ENCODE measurements at regions not wholly inside any gene's neighbourhood (a gene's known extent, or its start where the extent isn't known, plus 50 kb on each side); places are given as distances from the start of the nearest gene placed in this dataset.

- H3K27me3 Mint-ChIP-seq, result peaks cover 82% of the 10 kb centered on the region
- no peak for DNase-seq
- H3K4me3 Mint-ChIP-seq, result no peak overlapping the region
- H3K9me3 Mint-ChIP-seq, result no peaks in the 10 kb centered on the region
- H3K4me1 Mint-ChIP-seq, result peaks cover 8% of the 10 kb centered on the region
- no peaks in the 10 kb centered on the region for H3K36me3 Mint-ChIP-seq
- CTCF ChIA-PET, result no interaction called here
- H3K27ac Mint-ChIP-seq, result no peak overlapping the region
Measured at GRCh38 chrX:137425273-137425902, 140.5 kb upstream of the ZIC3 start.

- no peak overlapping the region for H3K4me3 Mint-ChIP-seq
- peaks cover 8% of the 10 kb centered on the region for H3K4me1 Mint-ChIP-seq
- CTCF ChIA-PET, result no interaction called here
- H3K36me3 Mint-ChIP-seq, result no peaks in the 10 kb centered on the region
- DNase-seq, result no peak
- H3K9me3 Mint-ChIP-seq, result no peaks in the 10 kb centered on the region
- no peak overlapping the region for H3K27ac Mint-ChIP-seq
- H3K27me3 Mint-ChIP-seq, result peaks cover 76% of the 10 kb centered on the region
Measured at GRCh38 chrX:137424679-137425078, 141.2 kb upstream of the ZIC3 start.

- no peak overlapping the region for H3K27ac Mint-ChIP-seq
- H3K4me1 Mint-ChIP-seq, result peaks cover 7% of the 10 kb centered on the region
- no peaks in the 10 kb centered on the region for H3K36me3 Mint-ChIP-seq
Measured at GRCh38 chrX:137423241-137423640, 142.7 kb upstream of the ZIC3 start.

GRCh38 chrX:137418086-137418485, 147.8 kb upstream of the ZIC3 start:
- CTCF ChIA-PET, result no interaction called here
- no peaks in the 10 kb centered on the region for H3K9me3 Mint-ChIP-seq
- no peak overlapping the region for H3K4me3 Mint-ChIP-seq
- H3K4me1 Mint-ChIP-seq, result peaks cover 5% of the 10 kb centered on the region
- DNase-seq, result no peak
- no peaks in the 10 kb centered on the region for H3K36me3 Mint-ChIP-seq
- no peak overlapping the region for H3K27ac Mint-ChIP-seq
- peaks cover 21% of the 10 kb centered on the region for H3K27me3 Mint-ChIP-seq

More at GRCh38 chrX:137423241-137423640, 142.7 kb upstream of the ZIC3 start:
- Mint-ChIP-seq H3K4me3 (no peak overlapping the region), H3K27me3 (peaks cover 62% of the 10 kb centered on the region), H3K9me3 (no peaks in the 10 kb centered on the region)
- no peak for DNase-seq
- CTCF ChIA-PET, result no interaction called here

GRCh38 chrX:137413190-137413589, 152.7 kb upstream of the ZIC3 start:
- DNase-seq, result no peak
- Mint-ChIP-seq H3K27me3 (peaks cover 4% of the 10 kb centered on the region), H3K9me3 (no peaks in the 10 kb centered on the region), H3K27ac (no peak overlapping the region), H3K36me3 (no peaks in the 10 kb centered on the region), H3K4me3 (no peak overlapping the region), H3K4me1 (peaks cover 5% of the 10 kb centered on the region)
- CTCF ChIA-PET, result no interaction called here

GRCh38 chrX:137405449-137406140, 160.3 kb upstream of the ZIC3 start:
- Mint-ChIP-seq H3K27me3 (no peaks in the 10 kb centered on the region), H3K36me3 (no peaks in the 10 kb centered on the region), H3K4me1 (no peaks in the 10 kb centered on the region), H3K4me3 (no peak overlapping the region), H3K9me3 (no peaks in the 10 kb centered on the region), H3K27ac (no peak overlapping the region)
- no peak for DNase-seq
- CTCF ChIA-PET, result no interaction called here

GRCh38 chrX:137401092-137401491, 164.8 kb upstream of the ZIC3 start:
- no peak overlapping the region for H3K4me3 Mint-ChIP-seq
- H3K36me3 Mint-ChIP-seq, result no peaks in the 10 kb centered on the region
- H3K9me3 Mint-ChIP-seq, result no peaks in the 10 kb centered on the region
- CTCF ChIA-PET, result no interaction called here
- no peaks in the 10 kb centered on the region for H3K4me1 Mint-ChIP-seq
- H3K27me3 Mint-ChIP-seq, result no peaks in the 10 kb centered on the region
- no peak for DNase-seq
- no peak overlapping the region for H3K27ac Mint-ChIP-seq

GRCh38 chrX:137387646-137388045, 178.3 kb upstream of the ZIC3 start:
- CTCF ChIA-PET, result no interaction called here

GRCh38 chrX:137366018-137366633, 199.8 kb upstream of the ZIC3 start:
- CTCF ChIA-PET, result interaction anchor here (1.1 kb wide), 1 partner anchor 147 kb away, joined by 4 read pairs; no protein-coding TSS in a partner anchor
- H3K27ac Mint-ChIP-seq, result no peak overlapping the region
- no peaks in the 10 kb centered on the region for H3K36me3 Mint-ChIP-seq
- no peak overlapping the region for H3K4me3 Mint-ChIP-seq
- H3K4me1 Mint-ChIP-seq, result no peaks in the 10 kb centered on the region
- DNase-seq, result no peak
- no peaks in the 10 kb centered on the region for H3K27me3 Mint-ChIP-seq
- no peaks in the 10 kb centered on the region for H3K9me3 Mint-ChIP-seq

More at GRCh38 chrX:137387646-137388045, 178.3 kb upstream of the ZIC3 start:
- Mint-ChIP-seq H3K4me1 (no peaks in the 10 kb centered on the region), H3K27ac (no peak overlapping the region), H3K36me3 (no peaks in the 10 kb centered on the region), H3K27me3 (no peaks in the 10 kb centered on the region), H3K4me3 (no peak overlapping the region), H3K9me3 (no peaks in the 10 kb centered on the region)
- DNase-seq, result no peak

GRCh38 chrX:137363559-137363958, 202.4 kb upstream of the ZIC3 start:
- no peak for DNase-seq
- no peaks in the 10 kb centered on the region for H3K27me3 Mint-ChIP-seq
- no peak overlapping the region for H3K27ac Mint-ChIP-seq
- no peak overlapping the region for H3K4me3 Mint-ChIP-seq
- H3K4me1 Mint-ChIP-seq, result no peaks in the 10 kb centered on the region
- H3K9me3 Mint-ChIP-seq, result no peaks in the 10 kb centered on the region
- H3K36me3 Mint-ChIP-seq, result no peaks in the 10 kb centered on the region
- CTCF ChIA-PET, result no interaction called here

- H3K4me1 Mint-ChIP-seq, result no peaks in the 10 kb centered on the region
- CTCF ChIA-PET, result no interaction called here
- no peaks in the 10 kb centered on the region for H3K27me3 Mint-ChIP-seq
- H3K36me3 Mint-ChIP-seq, result no peaks in the 10 kb centered on the region
- DNase-seq, result no peak
- H3K9me3 Mint-ChIP-seq, result no peaks in the 10 kb centered on the region
- no peak overlapping the region for H3K4me3 Mint-ChIP-seq
- no peak overlapping the region for H3K27ac Mint-ChIP-seq
Measured at GRCh38 chrX:137362583-137362982, 203.3 kb upstream of the ZIC3 start.

- Mint-ChIP-seq H3K27me3 (no peaks in the 10 kb centered on the region), H3K36me3 (no peaks in the 10 kb centered on the region), H3K9me3 (no peaks in the 10 kb centered on the region), H3K4me1 (no peaks in the 10 kb centered on the region), H3K4me3 (no peak overlapping the region), H3K27ac (no peak overlapping the region)
- DNase-seq, result no peak
- CTCF ChIA-PET, result no interaction called here
Measured at GRCh38 chrX:137354851-137355250, 211.1 kb upstream of the ZIC3 start.

- Mint-ChIP-seq H3K4me3 (no peak overlapping the region), H3K27ac (no peak overlapping the region), H3K9me3 (no peaks in the 10 kb centered on the region), H3K27me3 (no peaks in the 10 kb centered on the region), H3K36me3 (no peaks in the 10 kb centered on the region), H3K4me1 (no peaks in the 10 kb centered on the region)
- CTCF ChIA-PET, result no interaction called here
- DNase-seq, result no peak
Measured at GRCh38 chrX:137353404-137353803, 212.5 kb upstream of the ZIC3 start.

- no peak for DNase-seq
- Mint-ChIP-seq H3K4me3 (no peak overlapping the region), H3K4me1 (no peaks in the 10 kb centered on the region), H3K27ac (no peak overlapping the region), H3K27me3 (no peaks in the 10 kb centered on the region), H3K36me3 (no peaks in the 10 kb centered on the region), H3K9me3 (no peaks in the 10 kb centered on the region)
- CTCF ChIA-PET, result no interaction called here
Measured at GRCh38 chrX:137352101-137352660, 213.7 kb upstream of the ZIC3 start.

- Mint-ChIP-seq H3K27ac (no peak overlapping the region), H3K27me3 (no peaks in the 10 kb centered on the region), H3K4me1 (no peaks in the 10 kb centered on the region), H3K9me3 (no peaks in the 10 kb centered on the region), H3K36me3 (no peaks in the 10 kb centered on the region), H3K4me3 (no peak overlapping the region)
- DNase-seq, result no peak
- CTCF ChIA-PET, result no interaction called here
Measured at GRCh38 chrX:137342969-137343368, 223.0 kb upstream of the ZIC3 start.
